Tibial nerve (tissue), 4 donors: ENCODE measurements at regions not wholly inside any gene's neighbourhood (a gene's known extent, or its start where the extent isn't known, plus 50 kb on each side); places are given as distances from the start of the nearest gene placed in this dataset.

Experiments used
- DNase-seq, 2 donors: peaks; one replicate each; pipeline ENCODE4 v3.0.0-alpha.2; 2019; ENCODE audit warnings: low spot score in 2 of 2
- H3K27ac ChIP-seq, 4 donors: fragments of 200-600 bp; sonication (generic) in 3 of 4; one replicate each; pipeline ENCODE4 v1.5.1; 2017 to 2019; ENCODE audit warnings: mild to moderate bottlenecking in 1 of 4
- H3K27me3 ChIP-seq, 2 donors: fragments of 200-600 bp; sonication (generic) in 1 of 2; one replicate each; pipeline versions ENCODE4 v1.5.1 to v1.6.0; 2017 to 2019
- H3K36me3 ChIP-seq, 3 donors: fragments of 200-600 bp; sonication (generic); one replicate each; pipeline ENCODE4 v1.5.1; 2018 to 2019
- H3K4me1 ChIP-seq, 4 donors: fragments of 200-600 bp; sonication (generic) in 3 of 4; one replicate each; pipeline ENCODE4 v1.5.1; 2017 to 2019
- H3K4me3 ChIP-seq, 4 donors: fragments of 200-600 bp; sonication (generic) in 3 of 4; one replicate each; pipeline ENCODE4 v1.5.1; 2017 to 2019; ENCODE audit warnings: mild to moderate bottlenecking in 1 of 4, moderate library complexity in 1 of 4
- H3K9me3 ChIP-seq, 4 donors: fragments of 200-600 bp; sonication (generic) in 3 of 4; one replicate each; pipeline ENCODE4 v1.5.1; 2017 to 2019
- CTCF ChIP-seq, 5 experiments: fragments of 200-600 bp in 3 of 5; fragments of 450-650 bp in 2 of 5; sonication (generic) in 3 of 5; IDR thresholded peaks; one replicate each; pipeline ENCODE4 v1.5.1; 2016 to 2019; ENCODE audit warnings: antibody characterized with exemption in 5 of 5, mild to moderate bottlenecking in 3 of 5, moderate library complexity in 2 of 5
- EP300 ChIP-seq, 2 donors: sonication (generic); formaldehyde crosslinking; IDR thresholded peaks; one replicate each; pipeline ENCODE4 v1.6.1; 2017; ENCODE audit warnings: antibody characterized with exemption in 2 of 2, mild to moderate bottlenecking in 1 of 2
- POLR2A ChIP-seq, 2 donors: fragments of 450-650 bp; IDR thresholded peaks; one replicate each; pipeline ENCODE4 v1.6.1; 2017; ENCODE audit warnings: antibody characterized with exemption in 2 of 2, mild to moderate bottlenecking in 2 of 2, moderate library complexity in 2 of 2
- WGBS, 2 donors: methylation state at CpG; one replicate each; pipeline ENCODE4 v1.1.5; 2018; 5-methylcytosine and 5-hydroxymethylcytosine counted together

DNA sequence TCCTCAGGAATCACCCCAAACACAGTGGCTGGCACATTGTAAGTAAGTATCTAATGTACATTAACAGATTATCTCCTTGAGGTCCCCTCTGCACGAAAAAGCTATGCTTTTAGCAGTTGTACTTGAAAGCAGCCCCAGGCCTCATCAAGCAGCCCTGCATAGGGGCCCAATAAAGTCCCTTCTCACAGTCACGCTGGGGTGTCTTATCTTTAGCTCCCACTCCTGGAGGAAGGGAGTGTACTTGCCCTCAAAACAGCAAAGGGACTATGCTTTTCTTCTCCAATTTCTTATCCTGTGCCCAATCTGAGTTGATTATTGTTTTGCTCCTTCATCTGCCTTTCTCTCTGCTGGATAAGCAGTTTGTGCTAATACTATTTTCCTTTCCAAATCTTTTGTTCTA, 168.8 kb upstream of the PLXNA2 start:
- Histone ChIP-seq H3K4me1 (no peaks in the 10 kb centered on the region), H3K36me3 (no peaks in the 10 kb centered on the region), H3K4me3 (no peak overlapping the region), H3K27me3 (no peaks in the 10 kb centered on the region), H3K9me3 (no peaks in the 10 kb centered on the region), H3K27ac (no peak overlapping the region)
- no peak for DNase-seq
- WGBS, 2 donors, result 47 to 59% methylated on average over 2 of the region's 2 CpGs
- TF ChIP-seq CTCF (IDR thresholded peaks at IDR 0.05) (no peak), POLR2A (IDR thresholded peaks at IDR 0.05) (no peak), EP300 (IDR thresholded peaks at IDR 0.05) (no peak)

- DNase-seq, result no peak
- TF ChIP-seq POLR2A (IDR thresholded peaks at IDR 0.05) (no peak), EP300 (IDR thresholded peaks at IDR 0.05) (no peak), CTCF (IDR thresholded peaks at IDR 0.05) (no peak)
- no peak overlapping the region for H3K27ac ChIP-seq
- H3K4me1 ChIP-seq, result no peaks in the 10 kb centered on the region
- H3K4me3 ChIP-seq, result no peak overlapping the region
- WGBS, 2 donors, result 93 to 97% methylated on average over 1 of the region's 1 CpG
- no peaks in the 10 kb centered on the region for H3K9me3 ChIP-seq
- no peaks in the 10 kb centered on the region for H3K36me3 ChIP-seq
- H3K27me3 ChIP-seq, result no peaks in the 10 kb centered on the region
These were observed 174.5 kb upstream of the PLXNA2 start for GRCh38 chr1:208418667-208419066.

DNA sequence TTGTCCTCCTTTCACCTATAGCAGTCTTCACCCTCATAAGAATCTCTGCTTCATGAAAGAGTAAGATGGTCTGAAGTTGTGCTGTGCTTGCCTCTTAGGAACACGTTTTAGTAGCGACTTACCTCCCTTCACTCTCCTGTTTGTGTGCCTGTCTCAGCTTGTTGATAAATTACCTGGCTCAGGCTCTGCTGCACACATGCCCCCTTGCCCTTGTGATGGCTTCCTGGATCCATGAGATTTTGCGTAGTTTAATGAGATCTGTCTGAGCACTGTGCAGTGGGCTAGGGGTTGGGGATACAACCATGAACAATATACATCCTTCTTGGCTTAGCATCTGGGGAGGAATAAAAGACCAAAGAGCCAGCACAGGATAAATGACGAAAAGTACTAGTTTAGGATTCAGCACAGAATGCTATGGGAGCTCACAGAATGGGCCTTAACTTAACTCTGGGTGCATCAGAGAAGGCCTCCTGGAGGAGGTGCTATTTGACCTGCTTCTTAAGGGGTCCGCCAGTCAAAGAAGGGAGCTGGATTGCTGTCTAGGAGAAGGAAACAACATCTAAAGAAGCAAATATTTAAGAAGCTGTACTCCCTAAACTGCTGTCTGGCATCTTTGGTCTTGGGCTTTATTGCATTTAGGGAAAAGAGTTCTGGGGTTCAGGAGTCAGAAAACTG, 175.7 kb upstream of the PLXNA2 start:
- Histone ChIP-seq H3K36me3 (no peaks in the 10 kb centered on the region), H3K27ac (no peak overlapping the region), H3K4me1 (no peaks in the 10 kb centered on the region), H3K27me3 (no peaks in the 10 kb centered on the region), H3K4me3 (no peak overlapping the region), H3K9me3 (peaks cover 0 to 3% (median 0%) of the 10 kb centered on the region in 4 donors)
- WGBS, 2 donors, result 82 to 83% methylated on average over 5 of the region's 5 CpGs
- no peak for DNase-seq
- no peak for TF ChIP-seq CTCF (IDR thresholded peaks at IDR 0.05)
- TF ChIP-seq POLR2A (IDR thresholded peaks at IDR 0.05), result no peak
- no peak for TF ChIP-seq EP300 (IDR thresholded peaks at IDR 0.05)

DNA sequence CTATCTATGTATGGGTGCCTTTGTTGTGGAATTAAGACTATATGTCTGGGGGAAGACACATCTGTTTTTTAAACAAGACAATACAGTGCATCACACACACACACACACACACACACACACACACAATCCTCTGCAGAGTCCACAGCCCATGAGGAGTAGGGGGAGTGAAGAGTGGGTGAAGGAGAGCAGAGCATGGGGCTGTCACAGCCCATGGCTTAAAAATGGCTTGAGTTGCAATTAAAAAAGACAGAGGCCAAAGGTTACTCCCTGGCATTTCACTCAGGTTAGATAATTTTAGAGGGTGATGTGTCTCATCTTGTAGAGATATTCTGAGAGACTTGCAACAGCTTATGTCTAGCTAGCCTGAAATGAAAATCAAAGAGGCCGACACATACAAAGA, 176.5 kb upstream of the PLXNA2 start:
- H3K27me3 ChIP-seq, result no peaks in the 10 kb centered on the region
- DNase-seq, result no peak

More for the DNA sequence above, 176.5 kb upstream of the PLXNA2 start:
- TF ChIP-seq POLR2A (IDR thresholded peaks at IDR 0.05), result no peak
- no peak for TF ChIP-seq EP300 (IDR thresholded peaks at IDR 0.05)
- no peak for TF ChIP-seq CTCF (IDR thresholded peaks at IDR 0.05)
- Histone ChIP-seq H3K4me3 (no peak overlapping the region), H3K4me1 (no peaks in the 10 kb centered on the region), H3K27ac (no peak overlapping the region), H3K9me3 (peaks cover 0 to 7% (median 0%) of the 10 kb centered on the region in 4 donors), H3K36me3 (no peaks in the 10 kb centered on the region)
- WGBS, 2 donors, result 93 to 97% methylated on average over 1 of the region's 1 CpG
